ENCODE measurements at regions not wholly inside any gene's neighbourhood (a gene's known extent, or its start where the extent isn't known, plus 50 kb on each side); places are given as distances from the start of the nearest gene placed in this dataset.

DNA sequence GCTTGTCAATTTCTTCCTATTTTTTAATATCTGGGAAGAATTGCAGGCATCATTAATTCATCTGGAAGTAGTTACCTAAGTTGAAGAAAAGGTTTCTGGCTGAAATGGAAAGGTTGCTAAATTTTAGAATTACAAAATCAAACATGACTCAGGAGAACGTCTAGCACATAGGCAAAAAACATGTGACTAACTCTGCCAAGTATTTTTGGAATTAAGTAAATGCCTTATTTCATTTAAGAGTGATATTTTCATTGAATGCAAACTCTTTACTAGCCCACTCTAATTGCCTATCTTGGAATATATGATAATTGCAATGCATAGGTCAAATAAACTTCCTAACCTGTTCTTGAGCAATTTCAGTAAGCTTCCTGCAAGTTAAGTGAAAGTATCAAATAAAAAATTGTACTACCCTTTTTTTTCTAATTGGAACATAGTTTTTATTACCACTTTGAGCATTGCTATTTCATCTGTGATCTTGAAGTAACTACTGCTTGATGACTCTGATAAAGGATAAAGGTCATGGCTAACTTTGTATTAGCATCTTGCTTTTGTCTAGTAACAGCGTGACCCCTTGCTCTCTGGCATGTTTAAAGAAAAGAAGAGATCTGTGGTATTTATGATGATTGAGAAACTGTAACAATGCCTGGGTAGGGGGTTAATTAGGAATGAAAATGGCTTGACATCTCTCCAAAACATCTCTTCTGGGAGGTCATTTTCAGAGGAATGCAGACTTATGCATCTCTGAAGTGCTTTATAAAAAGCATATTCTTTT lies 208.3 kb upstream of the NCAM2 start:
- no peak overlapping the region for H3K27ac ChIP-seq
- TF ChIP-seq, protein P1, sequence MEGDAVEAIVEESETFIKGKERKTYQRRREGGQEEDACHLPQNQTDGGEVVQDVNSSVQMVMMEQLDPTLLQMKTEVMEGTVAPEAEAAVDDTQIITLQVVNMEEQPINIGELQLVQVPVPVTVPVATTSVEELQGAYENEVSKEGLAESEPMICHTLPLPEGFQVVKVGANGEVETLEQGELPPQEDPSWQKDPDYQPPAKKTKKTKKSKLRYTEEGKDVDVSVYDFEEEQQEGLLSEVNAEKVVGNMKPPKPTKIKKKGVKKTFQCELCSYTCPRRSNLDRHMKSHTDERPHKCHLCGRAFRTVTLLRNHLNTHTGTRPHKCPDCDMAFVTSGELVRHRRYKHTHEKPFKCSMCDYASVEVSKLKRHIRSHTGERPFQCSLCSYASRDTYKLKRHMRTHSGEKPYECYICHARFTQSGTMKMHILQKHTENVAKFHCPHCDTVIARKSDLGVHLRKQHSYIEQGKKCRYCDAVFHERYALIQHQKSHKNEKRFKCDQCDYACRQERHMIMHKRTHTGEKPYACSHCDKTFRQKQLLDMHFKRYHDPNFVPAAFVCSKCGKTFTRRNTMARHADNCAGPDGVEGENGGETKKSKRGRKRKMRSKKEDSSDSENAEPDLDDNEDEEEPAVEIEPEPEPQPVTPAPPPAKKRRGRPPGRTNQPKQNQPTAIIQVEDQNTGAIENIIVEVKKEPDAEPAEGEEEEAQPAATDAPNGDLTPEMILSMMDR (conservative IDR thresholded peaks at IDR 0.05), result no peak

DNA sequence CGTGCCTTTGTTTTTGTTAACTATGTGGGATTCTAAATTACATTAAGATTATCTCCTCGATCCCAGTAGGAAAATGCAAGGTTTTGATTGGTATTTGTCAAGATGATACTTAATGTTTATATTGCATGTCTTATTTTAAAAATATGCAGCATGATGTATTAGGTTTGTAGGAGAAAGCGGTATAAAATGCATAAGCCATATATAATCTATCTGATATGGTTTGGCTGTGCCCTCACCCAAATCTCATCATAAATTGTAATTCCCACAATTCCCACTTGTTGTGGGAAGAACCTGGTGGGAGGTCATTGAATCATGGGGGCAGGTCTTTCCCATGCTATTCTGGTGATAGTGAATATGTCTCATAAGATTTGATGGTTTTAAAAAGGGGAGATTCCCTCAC lies 198.1 kb upstream of the NCAM2 start:
- TF ChIP-seq, protein P1 (conservative IDR thresholded peaks at IDR 0.05), result no peak

DNA sequence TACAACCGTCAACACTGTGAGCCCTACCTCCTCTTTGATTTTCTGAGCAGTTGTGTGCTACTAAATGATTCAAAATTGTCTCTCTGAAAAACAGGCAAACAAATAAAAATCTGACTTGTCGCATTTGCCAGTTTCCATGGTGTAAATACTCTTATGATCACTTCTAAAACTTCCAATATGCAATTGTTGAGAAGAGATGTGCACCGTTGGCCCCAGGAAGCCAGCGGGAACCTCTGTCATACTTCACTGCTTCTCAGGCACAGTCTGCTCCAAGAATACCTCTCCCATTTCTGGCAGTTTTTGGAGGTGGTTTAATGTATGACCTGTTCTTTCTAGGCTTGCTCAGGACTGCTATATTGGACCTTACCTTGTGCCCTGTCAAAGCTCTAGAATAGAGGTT lies 196.0 kb upstream of the NCAM2 start:
- TF ChIP-seq, protein P1 (conservative IDR thresholded peaks at IDR 0.05), result no peak
- H3K27ac ChIP-seq, result no peak overlapping the region

More for the DNA sequence above, 198.1 kb upstream of the NCAM2 start:
- no peak overlapping the region for H3K27ac ChIP-seq

DNA sequence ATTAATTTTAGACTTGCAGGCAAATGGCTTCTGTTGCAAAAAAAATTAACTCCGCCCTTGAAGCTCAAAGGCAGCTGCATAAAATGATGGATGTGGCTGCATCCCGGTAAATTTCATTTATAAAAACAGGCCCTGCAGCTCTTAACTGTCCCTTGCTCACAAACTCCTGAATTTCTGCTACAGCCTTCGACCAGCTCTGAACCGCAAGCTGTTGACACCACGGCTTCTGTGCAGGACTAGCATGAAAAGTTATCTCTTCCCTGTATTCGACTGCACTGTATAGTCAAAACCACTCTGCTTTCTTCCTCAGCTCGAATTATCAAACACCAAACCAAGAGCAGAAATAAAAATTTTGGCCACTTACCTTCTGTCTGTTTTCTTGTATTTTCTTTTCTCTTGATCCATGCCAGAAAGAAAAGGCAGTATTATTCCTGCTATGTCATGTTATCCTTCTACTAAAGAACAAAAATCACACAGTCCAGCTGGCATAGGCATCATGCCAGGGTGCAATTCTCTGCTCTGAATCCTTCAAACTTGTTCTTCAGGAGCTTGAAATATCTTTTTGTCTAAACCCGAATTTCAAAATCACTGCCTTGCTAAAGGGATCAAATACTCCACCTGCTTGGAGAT lies 195.5 kb upstream of the NCAM2 start:
- H3K27ac ChIP-seq, result no peak overlapping the region
- TF ChIP-seq, protein P1 (conservative IDR thresholded peaks at IDR 0.05), result no peak

DNA sequence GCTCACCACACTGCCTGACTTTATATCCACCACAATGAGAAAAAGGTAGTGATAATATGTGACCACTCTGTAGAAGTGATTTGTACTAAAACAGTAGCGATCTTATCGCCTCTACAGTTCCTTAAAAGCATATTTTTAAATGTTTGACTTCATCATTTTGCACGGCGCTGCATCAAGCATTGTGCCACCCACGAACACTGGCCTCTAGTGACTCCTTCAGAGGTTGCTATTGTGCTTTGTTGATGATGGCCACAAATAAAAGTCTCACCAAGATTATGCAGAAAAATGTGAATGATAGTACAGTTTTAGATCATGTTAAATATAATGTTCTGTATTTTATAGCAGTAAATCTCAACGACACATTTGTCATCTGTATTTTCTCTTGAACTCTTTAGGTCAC lies 186.5 kb upstream of the NCAM2 start:
- TF ChIP-seq, protein P1 (conservative IDR thresholded peaks at IDR 0.05), result no peak
- H3K27ac ChIP-seq, result no peak overlapping the region

DNA sequence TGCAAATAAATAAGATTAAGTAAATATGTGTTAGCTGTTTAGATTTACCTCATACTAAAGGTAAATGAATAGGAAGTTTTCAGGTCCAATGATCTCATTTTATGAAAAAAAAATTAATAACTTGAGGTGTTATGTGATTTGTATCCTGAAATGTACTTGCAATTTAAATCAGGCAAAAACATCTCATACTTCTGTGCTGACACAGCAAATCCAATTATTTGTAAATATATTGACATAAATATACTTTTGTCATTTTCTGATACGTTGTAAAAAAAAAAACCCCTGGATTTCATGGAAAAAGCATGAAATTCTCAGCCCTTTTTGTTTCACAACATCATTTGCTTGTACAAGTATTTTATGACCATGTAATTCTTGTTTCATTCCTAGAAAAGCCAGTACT lies 184.1 kb upstream of the NCAM2 start:
- H3K27ac ChIP-seq, result no peak overlapping the region
- TF ChIP-seq, protein P1 (conservative IDR thresholded peaks at IDR 0.05), result no peak

DNA sequence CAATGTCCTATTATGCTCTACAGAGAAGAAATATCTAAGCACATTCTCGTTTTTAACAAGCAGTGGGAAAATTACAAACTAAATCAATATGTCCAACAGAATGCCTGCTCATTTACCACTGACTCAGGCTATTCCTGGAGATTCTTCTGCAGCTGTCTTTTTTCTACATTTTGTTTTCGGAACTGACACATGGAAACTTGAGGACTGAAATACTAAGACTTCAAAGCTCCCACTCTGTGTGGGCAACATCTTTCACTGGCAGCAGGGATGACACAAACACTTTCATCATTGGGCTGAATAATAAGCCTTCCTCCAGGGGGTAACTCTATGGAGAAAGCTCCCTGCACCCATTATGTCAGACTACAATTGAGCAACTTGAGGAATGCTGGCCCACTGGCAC lies 175.5 kb upstream of the NCAM2 start:
- TF ChIP-seq, protein P1 (conservative IDR thresholded peaks at IDR 0.05), result no peak

More for the DNA sequence above, 175.5 kb upstream of the NCAM2 start:
- H3K27ac ChIP-seq, result no peak overlapping the region

Data from VCaP (cell line).